ENCODE measurements at regions not wholly inside any gene's neighbourhood (a gene's known extent, or its start where the extent isn't known, plus 50 kb on each side); places are given as distances from the start of the nearest gene placed in this dataset.

DNA sequence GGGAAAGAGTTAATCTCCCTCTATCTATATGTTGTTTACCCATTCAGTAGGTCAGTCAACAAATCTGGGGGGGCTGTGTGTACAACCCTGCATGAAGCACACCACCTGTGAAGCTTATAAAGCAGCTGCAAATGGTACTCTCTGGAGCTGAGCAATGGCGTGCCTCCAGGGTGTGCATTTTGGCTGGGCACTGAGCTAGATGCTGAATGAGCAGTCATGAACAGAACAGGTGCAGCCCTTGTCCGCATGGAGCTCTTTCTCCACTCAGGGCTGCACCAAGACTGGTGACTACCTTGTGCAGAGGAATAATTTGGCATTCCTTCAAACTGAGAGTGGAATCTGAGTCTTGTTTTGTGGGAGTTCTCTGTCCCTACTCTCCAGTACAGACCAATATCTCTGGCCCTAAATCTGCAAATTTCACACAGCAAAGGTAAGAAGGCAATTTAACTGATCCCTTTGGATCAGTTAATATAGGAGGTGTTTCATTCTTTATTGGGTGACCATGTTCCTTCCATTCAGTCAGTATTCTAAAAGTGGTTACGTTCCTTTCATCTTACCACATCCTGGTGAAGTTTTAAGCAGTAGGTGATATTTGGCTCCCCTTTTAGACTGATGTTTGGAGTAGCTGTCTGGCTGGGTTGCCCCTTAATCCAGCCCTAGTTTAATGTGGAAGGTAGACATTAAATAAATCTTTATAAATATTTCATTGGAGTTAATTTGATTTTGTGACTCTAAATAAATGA is 76.0 kb downstream of the GPR88 start:
- CTCF ChIA-PET: no interaction called here
- no peak for ATAC-seq
- TF ChIP-seq, protein P1, sequence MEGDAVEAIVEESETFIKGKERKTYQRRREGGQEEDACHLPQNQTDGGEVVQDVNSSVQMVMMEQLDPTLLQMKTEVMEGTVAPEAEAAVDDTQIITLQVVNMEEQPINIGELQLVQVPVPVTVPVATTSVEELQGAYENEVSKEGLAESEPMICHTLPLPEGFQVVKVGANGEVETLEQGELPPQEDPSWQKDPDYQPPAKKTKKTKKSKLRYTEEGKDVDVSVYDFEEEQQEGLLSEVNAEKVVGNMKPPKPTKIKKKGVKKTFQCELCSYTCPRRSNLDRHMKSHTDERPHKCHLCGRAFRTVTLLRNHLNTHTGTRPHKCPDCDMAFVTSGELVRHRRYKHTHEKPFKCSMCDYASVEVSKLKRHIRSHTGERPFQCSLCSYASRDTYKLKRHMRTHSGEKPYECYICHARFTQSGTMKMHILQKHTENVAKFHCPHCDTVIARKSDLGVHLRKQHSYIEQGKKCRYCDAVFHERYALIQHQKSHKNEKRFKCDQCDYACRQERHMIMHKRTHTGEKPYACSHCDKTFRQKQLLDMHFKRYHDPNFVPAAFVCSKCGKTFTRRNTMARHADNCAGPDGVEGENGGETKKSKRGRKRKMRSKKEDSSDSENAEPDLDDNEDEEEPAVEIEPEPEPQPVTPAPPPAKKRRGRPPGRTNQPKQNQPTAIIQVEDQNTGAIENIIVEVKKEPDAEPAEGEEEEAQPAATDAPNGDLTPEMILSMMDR (IDR thresholded peaks at IDR 0.05): no peak
- TF ChIP-seq TCF7L2 (IDR thresholded peaks at IDR 0.05; ENCODE audit: low read depth, low read length) (no peak), SIN3A (IDR thresholded peaks at IDR 0.05; ENCODE audit: borderline replicate concordance, insufficient read depth, low read depth, low read length) (no peak), REST (IDR thresholded peaks at IDR 0.05; ENCODE audit: insufficient read depth in 1 of 2, low read depth in 2 of 2, low read length in 1 of 2) (no peak), POLR2AphosphoS5 (IDR thresholded peaks at IDR 0.05; ENCODE audit: low read depth, low read length) (no peak)
- DNase-seq (ENCODE audit: low read depth, low spot score): no peak
- no peak overlapping the region for H3K4me3 ChIP-seq (ENCODE audit: low read depth in 2 of 2, low read length in 2 of 2)
- H3K27ac ChIP-seq (ENCODE audit: low read length): no peak overlapping the region
- no peaks in the 10 kb centered on the region for H3K27me3 ChIP-seq (ENCODE audit: control insufficient read depth, insufficient read depth, low read length)
- no peaks in the 10 kb centered on the region for H3K4me1 ChIP-seq (ENCODE audit: control insufficient read depth, insufficient read depth, low read length)
- POLR2A ChIA-PET: interaction anchor here (0.5 kb wide), 1 partner anchor 41 kb away, joined by 4 read pairs; no protein-coding TSS in a partner anchor
- intact Hi-C loops (cut with micrococcal nuclease; ENCODE audit: unreplicated experiment): no loop called here
- H3K36me3 ChIP-seq (ENCODE audit: control insufficient read depth, insufficient read depth, low read length): no peaks in the 10 kb centered on the region
- H3K9me3 ChIP-seq (ENCODE audit: control insufficient read depth, insufficient read depth, low read depth, low read length): no peaks in the 10 kb centered on the region
- no TSS peak for BruUV-seq (replicated peaks)
- in situ Hi-C loops (cut with HindIII; ENCODE audit: low pct_unique_long_range_greater_than_20kb, low sequenced_read_pairs): no loop called here

GRCh38 chr1:100614570-100614969 is 76.6 kb downstream of the GPR88 start:
- no TSS peak for BruUV-seq (replicated peaks)
- intact Hi-C loops (cut with micrococcal nuclease; ENCODE audit: unreplicated experiment) (no loop called here), in situ Hi-C loops (cut with HindIII; ENCODE audit: low pct_unique_long_range_greater_than_20kb, low sequenced_read_pairs) (no loop called here)
- no peak for DNase-seq (ENCODE audit: low read depth, low spot score)
- no peaks in the 10 kb centered on the region for H3K4me1 ChIP-seq (ENCODE audit: control insufficient read depth, insufficient read depth, low read length)
- ChIA-PET POLR2A (no interaction called here), CTCF (no interaction called here)
- ATAC-seq: no peak
- no peak overlapping the region for H3K27ac ChIP-seq (ENCODE audit: low read length)
- no peak overlapping the region for H3K4me3 ChIP-seq (ENCODE audit: low read depth in 2 of 2, low read length in 2 of 2)
- no peaks in the 10 kb centered on the region for H3K36me3 ChIP-seq (ENCODE audit: control insufficient read depth, insufficient read depth, low read length)
- TF ChIP-seq, protein P1 (IDR thresholded peaks at IDR 0.05): no peak
- TF ChIP-seq REST (IDR thresholded peaks at IDR 0.05; ENCODE audit: insufficient read depth in 1 of 2, low read depth in 2 of 2, low read length in 1 of 2) (no peak), POLR2AphosphoS5 (IDR thresholded peaks at IDR 0.05; ENCODE audit: low read depth, low read length) (no peak), SIN3A (IDR thresholded peaks at IDR 0.05; ENCODE audit: borderline replicate concordance, insufficient read depth, low read depth, low read length) (no peak), TCF7L2 (IDR thresholded peaks at IDR 0.05; ENCODE audit: low read depth, low read length) (no peak)
- H3K27me3 ChIP-seq (ENCODE audit: control insufficient read depth, insufficient read depth, low read length): no peaks in the 10 kb centered on the region
- H3K9me3 ChIP-seq (ENCODE audit: control insufficient read depth, insufficient read depth, low read depth, low read length): no peaks in the 10 kb centered on the region

Data from Panc1 (cell line).